ENCODE measurements at regions not wholly inside any gene's neighbourhood (a gene's known extent, or its start where the extent isn't known, plus 50 kb on each side); places are given as distances from the start of the nearest gene placed in this dataset.

GRCh38 chr17:13074026-13074425 lies 56.2 kb upstream of the ELAC2 start:
- H3K4me3 ChIP-seq, result no peak overlapping the region
- no peaks in the 10 kb centered on the region for H3K9me3 ChIP-seq
- intact Hi-C loops (cut with DNase I), result no loop called here
- H3K27me3 ChIP-seq, result no peaks in the 10 kb centered on the region
- H3K36me3 ChIP-seq, result no peaks in the 10 kb centered on the region
- TF ChIP-seq, protein P1, sequence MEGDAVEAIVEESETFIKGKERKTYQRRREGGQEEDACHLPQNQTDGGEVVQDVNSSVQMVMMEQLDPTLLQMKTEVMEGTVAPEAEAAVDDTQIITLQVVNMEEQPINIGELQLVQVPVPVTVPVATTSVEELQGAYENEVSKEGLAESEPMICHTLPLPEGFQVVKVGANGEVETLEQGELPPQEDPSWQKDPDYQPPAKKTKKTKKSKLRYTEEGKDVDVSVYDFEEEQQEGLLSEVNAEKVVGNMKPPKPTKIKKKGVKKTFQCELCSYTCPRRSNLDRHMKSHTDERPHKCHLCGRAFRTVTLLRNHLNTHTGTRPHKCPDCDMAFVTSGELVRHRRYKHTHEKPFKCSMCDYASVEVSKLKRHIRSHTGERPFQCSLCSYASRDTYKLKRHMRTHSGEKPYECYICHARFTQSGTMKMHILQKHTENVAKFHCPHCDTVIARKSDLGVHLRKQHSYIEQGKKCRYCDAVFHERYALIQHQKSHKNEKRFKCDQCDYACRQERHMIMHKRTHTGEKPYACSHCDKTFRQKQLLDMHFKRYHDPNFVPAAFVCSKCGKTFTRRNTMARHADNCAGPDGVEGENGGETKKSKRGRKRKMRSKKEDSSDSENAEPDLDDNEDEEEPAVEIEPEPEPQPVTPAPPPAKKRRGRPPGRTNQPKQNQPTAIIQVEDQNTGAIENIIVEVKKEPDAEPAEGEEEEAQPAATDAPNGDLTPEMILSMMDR (IDR thresholded peaks at IDR 0.05), result no peak
- TF ChIP-seq POLR2A (IDR thresholded peaks at IDR 0.05), result no peak
- H3K27ac ChIP-seq, result no peak overlapping the region
- 44 to 56% (median 52%) methylated on average over 2 of the region's 2 CpGs for WGBS, 4 donors
- peaks cover 0 to 7% (median 0%) of the 10 kb centered on the region in 12 donors for H3K4me1 ChIP-seq
- DNase-seq, result no peak
- ATAC-seq, result peak in 3 of 4 donors; percentile 49 to 89 (median 83)

DNA sequence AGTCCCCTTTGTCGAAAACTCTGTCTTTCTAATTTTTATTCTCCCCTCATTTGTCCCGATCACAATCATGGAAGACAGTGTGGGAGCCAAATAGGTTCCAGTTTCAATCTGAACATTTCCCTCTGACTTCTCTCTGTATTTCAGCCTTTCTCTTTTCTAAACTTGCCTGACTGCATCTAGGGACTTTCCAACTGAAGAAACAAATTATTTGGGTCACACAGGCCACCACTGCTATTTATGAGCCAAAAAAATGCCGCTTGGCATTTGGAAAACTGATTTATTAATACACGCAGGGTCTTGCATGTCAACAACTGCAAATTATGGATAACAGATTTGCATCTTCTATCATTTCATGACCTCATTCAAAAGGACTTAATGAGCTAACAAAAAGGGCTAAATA lies 55.2 kb upstream of the ELAC2 start:
- no peaks in the 10 kb centered on the region for H3K27me3 ChIP-seq
- TF ChIP-seq POLR2A (IDR thresholded peaks at IDR 0.05), result no peak
- TF ChIP-seq, protein P1 (IDR thresholded peaks at IDR 0.05), result no peak
- H3K4me1 ChIP-seq, result peaks cover 0 to 7% (median 0%) of the 10 kb centered on the region in 12 donors
- DNase-seq (no peak), ATAC-seq (peak in 1 of 4 donors; percentile 14)
- 55 to 75% (median 69%) methylated on average over 4 of the region's 4 CpGs for WGBS, 4 donors
- H3K4me3 ChIP-seq, result no peak overlapping the region
- intact Hi-C loops (cut with DNase I), result no loop called here
- peak overlapping the region in 2 of 12 donors; percentile 18 to 35 for H3K27ac ChIP-seq
- peaks cover 0 to 6% (median 0%) of the 10 kb centered on the region in 12 donors for H3K9me3 ChIP-seq
- no peaks in the 10 kb centered on the region for H3K36me3 ChIP-seq

DNA sequence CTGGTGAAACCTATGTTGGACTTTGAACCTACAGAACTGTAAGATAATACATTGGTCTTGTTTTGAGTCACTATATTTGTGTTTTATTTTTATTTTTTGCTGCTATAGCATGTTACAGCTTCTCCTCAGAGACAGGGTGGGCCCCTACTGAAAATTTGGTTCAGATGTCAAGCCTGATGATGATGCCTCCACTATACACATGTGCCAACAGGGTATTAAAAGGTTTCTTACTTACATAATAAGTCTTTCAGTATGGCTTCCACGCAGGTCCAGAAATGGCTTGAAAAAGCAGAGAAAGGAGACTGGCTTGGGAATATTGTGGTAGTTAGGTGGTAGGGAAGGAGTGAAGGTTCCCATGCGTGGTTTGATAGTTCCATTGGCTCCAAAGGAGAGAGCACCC lies 52.9 kb upstream of the ELAC2 start:
- no peak for DNase-seq
- no peak overlapping the region for H3K27ac ChIP-seq
- ATAC-seq, result no peak
- peaks cover 0 to 7% (median 0%) of the 10 kb centered on the region in 12 donors for H3K4me1 ChIP-seq
- no peaks in the 10 kb centered on the region for H3K36me3 ChIP-seq
- H3K27me3 ChIP-seq, result no peaks in the 10 kb centered on the region
- no peak for TF ChIP-seq POLR2A (IDR thresholded peaks at IDR 0.05)
- TF ChIP-seq, protein P1 (IDR thresholded peaks at IDR 0.05), result no peak
- intact Hi-C loops (cut with DNase I), result no loop called here
- peaks cover 0 to 12% (median 0%) of the 10 kb centered on the region in 12 donors for H3K9me3 ChIP-seq
- WGBS, 4 donors, result 78 to 89% (median 87%) methylated on average over 2 of the region's 2 CpGs
- H3K4me3 ChIP-seq, result no peak overlapping the region

- Histone ChIP-seq H3K36me3 (no peaks in the 10 kb centered on the region), H3K4me1 (peaks cover 0 to 3% (median 0%) of the 10 kb centered on the region in 12 donors), H3K9me3 (peaks cover 0 to 12% (median 0%) of the 10 kb centered on the region in 12 donors), H3K4me3 (no peak overlapping the region), H3K27me3 (no peaks in the 10 kb centered on the region), H3K27ac (no peak overlapping the region)
- intact Hi-C loops (cut with DNase I), result loop anchor here in 1 of 10 donors (10.0 kb wide), 1 partner anchor 57 kb away; no protein-coding TSS in a partner anchor
- 72 to 74% (median 73%) methylated on average over 8 of the region's 8 CpGs for WGBS, 4 donors
- ATAC-seq (peak in 2 of 4 donors; percentile 10 to 50), DNase-seq (no peak)
- no peak for TF ChIP-seq POLR2A (IDR thresholded peaks at IDR 0.05)
- TF ChIP-seq, protein P1 (IDR thresholded peaks at IDR 0.05), result no peak
These were observed 49.9 kb upstream of the ELAC2 start for GRCh38 chr17:13067629-13068303.

Measured in heart left ventricle (tissue), 16 donors.